Stomach (tissue), 8 donors: ENCODE measurements at regions not wholly inside any gene's neighbourhood (a gene's known extent, or its start where the extent isn't known, plus 50 kb on each side); places are given as distances from the start of the nearest gene placed in this dataset.

Source experiments
- DNase-seq, 2 donors: peaks; one replicate each; pipeline versions ENCODE4 v3.0.0 to v3.0.0-alpha.2; 2013 to 2019
- H3K27ac ChIP-seq, 5 donors: fragments of 200-600 bp in 4 of 5; sonication (generic) in 4 of 5; one replicate each; pipeline ENCODE4 v1.5.1; 2013 to 2019; ENCODE audit warnings: mild to moderate bottlenecking in 1 of 5, moderate library complexity in 1 of 5
- H3K27me3 ChIP-seq, 3 donors: fragments of 200-600 bp; sonication (generic); one replicate each; pipeline ENCODE4 v1.5.1; 2017 to 2019; ENCODE audit warnings: mixed run types in 1 of 3
- H3K36me3 ChIP-seq, 4 donors: fragments of 200-600 bp; sonication (generic); 1 replicate in 3 of 4; 2 replicates in 1 of 4; pipeline ENCODE4 v1.5.1; 2016 to 2019
- H3K4me1 ChIP-seq, 4 donors: fragments of 200-600 bp; sonication (generic); one replicate each; pipeline ENCODE4 v1.5.1; 2016 to 2019
- H3K4me3 ChIP-seq, 4 donors: fragments of 200-600 bp; sonication (generic) in 3 of 4; one replicate each; pipeline ENCODE4 v1.5.1; 2016 to 2019; ENCODE audit warnings: mild to moderate bottlenecking in 1 of 4
- H3K9me3 ChIP-seq, 4 donors: fragments of 200-600 bp; sonication (generic); one replicate each; pipeline ENCODE4 v1.5.1; 2016 to 2019
- CTCF ChIP-seq, 7 experiments: fragments of 450-650 bp in 4 of 7; fragments of 200-600 bp in 3 of 7; sonication (generic) in 3 of 7; IDR thresholded peaks; one replicate each; pipeline ENCODE4 v1.5.1; 2016 to 2019; ENCODE audit warnings: antibody characterized with exemption in 7 of 7, control low read depth in 2 of 7, mild to moderate bottlenecking in 1 of 7
- EP300 ChIP-seq: sonication (generic); formaldehyde crosslinking; IDR thresholded peaks from one replicate; pipeline ENCODE4 v1.6.1; 2017; ENCODE audit warnings: antibody characterized with exemption
- POLR2A ChIP-seq, 4 donors: fragments of 450-650 bp; IDR thresholded peaks; one replicate each; pipeline ENCODE4 v1.6.1; 2016; ENCODE audit warnings: antibody characterized with exemption in 4 of 4, control low read depth in 2 of 4, mild to moderate bottlenecking in 1 of 4, moderate library complexity in 1 of 4
- POLR2AphosphoS5 ChIP-seq, 3 donors: sonication (generic); formaldehyde crosslinking; IDR thresholded peaks; one replicate each; pipeline ENCODE4 v1.6.1; 2016; ENCODE audit warnings: antibody characterized with exemption in 3 of 3
- WGBS, 5 donors: extraction: QIAGEN DNeasy Blood & Tissue Kit in 3 of 5; methylation state at CpG; one replicate each; pipeline versions ENCODE4 v1.1.5 to v1.1.7; 2013 to 2018; 5-methylcytosine and 5-hydroxymethylcytosine counted together
- intact Hi-C: fragments of 100-400 bp; cut with DNase I; formaldehyde crosslinking; loops from one replicate; pipeline ENCODE4 v1.15.1; 2023; ENCODE audit warnings: low total_unique reads
- donor health status: healthy with polysubstance abuse.
- donor health status: Bipolar disorder and iron deficiency.
- donor health status: healthy.

GRCh38 chr3:102687851-102688555, 253.2 kb downstream of the ZPLD1 start:
- no peak overlapping the region for H3K27ac ChIP-seq
- DNase-seq, result no peak
- no peak overlapping the region for H3K4me3 ChIP-seq
- intact Hi-C loops, result no loop called here
- no peaks in the 10 kb centered on the region for H3K9me3 ChIP-seq
- H3K36me3 ChIP-seq, result no peaks in the 10 kb centered on the region
- no peaks in the 10 kb centered on the region for H3K4me1 ChIP-seq
- 55 to 69% (median 63%) methylated on average over 4 of the region's 4 CpGs for WGBS, 5 donors
- H3K27me3 ChIP-seq, result no peaks in the 10 kb centered on the region
- TF ChIP-seq POLR2A (IDR thresholded peaks at IDR 0.05) (no peak), POLR2AphosphoS5 (IDR thresholded peaks at IDR 0.05) (no peak), EP300 (no peak)

- TF ChIP-seq EP300 (no peak), CTCF (IDR thresholded peaks at IDR 0.05) (no peak), POLR2A (IDR thresholded peaks at IDR 0.05) (no peak), POLR2AphosphoS5 (IDR thresholded peaks at IDR 0.05) (no peak)
- no peaks in the 10 kb centered on the region for H3K27me3 ChIP-seq
- no peak overlapping the region for H3K27ac ChIP-seq
- H3K9me3 ChIP-seq, result no peaks in the 10 kb centered on the region
- DNase-seq, result no peak
- H3K36me3 ChIP-seq, result no peaks in the 10 kb centered on the region
- intact Hi-C loops, result no loop called here
- H3K4me1 ChIP-seq, result no peaks in the 10 kb centered on the region
- no peak overlapping the region for H3K4me3 ChIP-seq
- WGBS, 5 donors, result 80 to 88% (median 86%) methylated on average over 1 of the region's 1 CpG
These were observed 253.7 kb downstream of the ZPLD1 start for GRCh38 chr3:102688556-102688930.

GRCh38 chr3:102691507-102691906, 256.7 kb downstream of the ZPLD1 start:
- intact Hi-C loops, result no loop called here
- TF ChIP-seq CTCF (IDR thresholded peaks at IDR 0.05) (no peak), POLR2AphosphoS5 (IDR thresholded peaks at IDR 0.05) (no peak), EP300 (no peak), POLR2A (IDR thresholded peaks at IDR 0.05) (no peak)
- Histone ChIP-seq H3K27ac (no peak overlapping the region), H3K4me3 (no peak overlapping the region), H3K4me1 (no peaks in the 10 kb centered on the region), H3K9me3 (no peaks in the 10 kb centered on the region), H3K36me3 (no peaks in the 10 kb centered on the region), H3K27me3 (no peaks in the 10 kb centered on the region)
- 68 to 81% (median 73%) methylated on average over 2 of the region's 2 CpGs for WGBS, 5 donors
- DNase-seq, result no peak

- Histone ChIP-seq H3K36me3 (no peaks in the 10 kb centered on the region), H3K4me1 (no peaks in the 10 kb centered on the region), H3K4me3 (no peak overlapping the region), H3K27me3 (no peaks in the 10 kb centered on the region), H3K9me3 (no peaks in the 10 kb centered on the region), H3K27ac (no peak overlapping the region)
- TF ChIP-seq EP300 (no peak), CTCF (IDR thresholded peaks at IDR 0.05) (no peak), POLR2A (IDR thresholded peaks at IDR 0.05) (no peak), POLR2AphosphoS5 (IDR thresholded peaks at IDR 0.05) (no peak)
- intact Hi-C loops, result no loop called here
- 71 to 85% (median 78%) methylated on average over 5 of the region's 5 CpGs for WGBS, 5 donors
- no peak for DNase-seq
These were observed 264.4 kb downstream of the ZPLD1 start for GRCh38 chr3:102699104-102699818.

GRCh38 chr3:102699819-102700140, 265.0 kb downstream of the ZPLD1 start:
- no peak for DNase-seq
- H3K27me3 ChIP-seq, result no peaks in the 10 kb centered on the region
- 82 to 90% (median 83%) methylated on average over 1 of the region's 1 CpG for WGBS, 5 donors
- H3K36me3 ChIP-seq, result no peaks in the 10 kb centered on the region
- intact Hi-C loops, result no loop called here
- H3K9me3 ChIP-seq, result no peaks in the 10 kb centered on the region
- no peak overlapping the region for H3K4me3 ChIP-seq
- no peaks in the 10 kb centered on the region for H3K4me1 ChIP-seq
- TF ChIP-seq EP300 (no peak), CTCF (IDR thresholded peaks at IDR 0.05) (no peak)
- no peak overlapping the region for H3K27ac ChIP-seq
